NB4 (cell line): ENCODE measurements at regions not wholly inside any gene's neighbourhood (a gene's known extent, or its start where the extent isn't known, plus 50 kb on each side); places are given as distances from the start of the nearest gene placed in this dataset.

Source experiments
- DNase-seq: peaks from one replicate; pipeline ENCODE4 v3.0.0; 2010; ENCODE audit warnings: low read depth
- H3K4me3 ChIP-seq: one replicate; pipeline ENCODE4 v1.5.1; 2011; ENCODE audit warnings: mild to moderate bottlenecking, low read depth, low read length, moderate library complexity
- CTCF ChIP-seq: IDR thresholded peaks from one replicate; pipeline ENCODE4 v1.5.1; 2012; ENCODE audit warnings: low read depth, low read length
- MAX ChIP-seq: IDR thresholded peaks from 2 replicates; pipeline ENCODE4 v1.6.1; 2011; ENCODE audit warnings: low read depth, low read length
- MYC ChIP-seq: IDR thresholded peaks from 2 replicates; pipeline ENCODE4 v1.6.1; 2011; ENCODE audit warnings: low read depth, low read length
- POLR2A ChIP-seq: IDR thresholded peaks from 2 replicates; pipeline ENCODE4 v1.6.1; 2011; ENCODE audit warnings: mild to moderate bottlenecking; ENCODE audit not compliant: insufficient read length; ENCODE audit errors: extremely low read depth

- no peak for DNase-seq
- TF ChIP-seq MAX (no peak), POLR2A (no peak), MYC (no peak), CTCF (no peak)
- H3K4me3 ChIP-seq, result no peak overlapping the region
Observed at GRCh38 chr7:91644256-91644655, 236.2 kb downstream of the MTERF1 start.

GRCh38 chr7:91645542-91645941 is 235.0 kb downstream of the MTERF1 start:
- H3K4me3 ChIP-seq, result no peak overlapping the region
- TF ChIP-seq MAX (no peak), CTCF (no peak), POLR2A (no peak), MYC (no peak)
- DNase-seq, result no peak

- TF ChIP-seq MAX (no peak), CTCF (no peak), MYC (no peak), POLR2A (no peak)
- DNase-seq, result no peak
- no peak overlapping the region for H3K4me3 ChIP-seq
Observed at GRCh38 chr7:91651986-91652385, 228.5 kb downstream of the MTERF1 start.

GRCh38 chr7:91653286-91653685 is 227.2 kb downstream of the MTERF1 start:
- no peak for TF ChIP-seq CTCF
- TF ChIP-seq MYC, result no peak
- TF ChIP-seq MAX, result no peak
- no peak for TF ChIP-seq POLR2A
- no peak for DNase-seq
- H3K4me3 ChIP-seq, result no peak overlapping the region

GRCh38 chr7:91655656-91656055 is 224.8 kb downstream of the MTERF1 start:
- no peak for DNase-seq
- no peak overlapping the region for H3K4me3 ChIP-seq
- TF ChIP-seq CTCF (no peak), MYC (no peak), MAX (no peak), POLR2A (no peak)
